HFF-Myc (cell line): ENCODE measurements at regions not wholly inside any gene's neighbourhood (a gene's known extent, or its start where the extent isn't known, plus 50 kb on each side); places are given as distances from the start of the nearest gene placed in this dataset.

Experiments
- DNase-seq: peaks from one replicate; pipeline ENCODE4 v3.0.0-alpha.2; 2011; ENCODE audit warnings: low read depth; ENCODE audit errors: extremely low read depth
- H3K4me3 ChIP-seq: replicated peaks from 2 replicates; pipeline ENCODE4 v1.5.1; 2011; ENCODE audit warnings: low read depth, mild to moderate bottlenecking, control low read depth, low read length
- TF ChIP-seq, protein P1 (sequence below): IDR thresholded peaks from 2 replicates; pipeline ENCODE4 v1.5.1; 2012; ENCODE audit warnings: mild to moderate bottlenecking, low read depth, low read length, control low read depth; ENCODE audit errors: missing control alignments

GRCh38 chr2:16481351-16481750, 184.3 kb downstream of the CYRIA start:
- no peak overlapping the region for H3K4me3 ChIP-seq
- TF ChIP-seq, protein P1, sequence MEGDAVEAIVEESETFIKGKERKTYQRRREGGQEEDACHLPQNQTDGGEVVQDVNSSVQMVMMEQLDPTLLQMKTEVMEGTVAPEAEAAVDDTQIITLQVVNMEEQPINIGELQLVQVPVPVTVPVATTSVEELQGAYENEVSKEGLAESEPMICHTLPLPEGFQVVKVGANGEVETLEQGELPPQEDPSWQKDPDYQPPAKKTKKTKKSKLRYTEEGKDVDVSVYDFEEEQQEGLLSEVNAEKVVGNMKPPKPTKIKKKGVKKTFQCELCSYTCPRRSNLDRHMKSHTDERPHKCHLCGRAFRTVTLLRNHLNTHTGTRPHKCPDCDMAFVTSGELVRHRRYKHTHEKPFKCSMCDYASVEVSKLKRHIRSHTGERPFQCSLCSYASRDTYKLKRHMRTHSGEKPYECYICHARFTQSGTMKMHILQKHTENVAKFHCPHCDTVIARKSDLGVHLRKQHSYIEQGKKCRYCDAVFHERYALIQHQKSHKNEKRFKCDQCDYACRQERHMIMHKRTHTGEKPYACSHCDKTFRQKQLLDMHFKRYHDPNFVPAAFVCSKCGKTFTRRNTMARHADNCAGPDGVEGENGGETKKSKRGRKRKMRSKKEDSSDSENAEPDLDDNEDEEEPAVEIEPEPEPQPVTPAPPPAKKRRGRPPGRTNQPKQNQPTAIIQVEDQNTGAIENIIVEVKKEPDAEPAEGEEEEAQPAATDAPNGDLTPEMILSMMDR = no peak
- DNase-seq = no peak

DNA sequence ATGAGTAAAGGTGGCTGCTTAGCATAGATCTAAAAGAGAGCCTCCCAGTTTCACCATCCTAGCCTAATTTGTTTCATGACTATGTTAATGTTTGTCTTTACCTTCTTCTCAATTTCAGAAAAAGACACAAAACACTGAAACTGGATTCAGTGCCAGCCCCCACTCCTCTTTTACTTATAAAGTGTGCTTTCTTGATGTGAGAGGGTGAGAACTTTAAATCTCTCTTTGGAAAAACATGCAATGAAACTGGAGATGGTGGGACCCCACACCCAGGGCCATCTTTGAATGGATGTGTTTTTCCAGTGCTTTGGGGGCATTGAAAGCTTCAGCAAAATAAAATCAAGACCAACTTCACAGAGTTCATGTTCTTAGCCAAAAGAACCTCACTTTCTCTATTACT, 185.9 kb downstream of the CYRIA start:
- no peak for DNase-seq
- no peak overlapping the region for H3K4me3 ChIP-seq
- TF ChIP-seq, protein P1 = no peak

GRCh38 chr2:16478434-16479210, 187.0 kb downstream of the CYRIA start:
- no peak for DNase-seq
- no peak overlapping the region for H3K4me3 ChIP-seq
- TF ChIP-seq, protein P1 = no peak

- TF ChIP-seq, protein P1 = no peak
- DNase-seq = no peak
- no peak overlapping the region for H3K4me3 ChIP-seq
These were observed 188.0 kb downstream of the CYRIA start for GRCh38 chr2:16477648-16478047.

DNA sequence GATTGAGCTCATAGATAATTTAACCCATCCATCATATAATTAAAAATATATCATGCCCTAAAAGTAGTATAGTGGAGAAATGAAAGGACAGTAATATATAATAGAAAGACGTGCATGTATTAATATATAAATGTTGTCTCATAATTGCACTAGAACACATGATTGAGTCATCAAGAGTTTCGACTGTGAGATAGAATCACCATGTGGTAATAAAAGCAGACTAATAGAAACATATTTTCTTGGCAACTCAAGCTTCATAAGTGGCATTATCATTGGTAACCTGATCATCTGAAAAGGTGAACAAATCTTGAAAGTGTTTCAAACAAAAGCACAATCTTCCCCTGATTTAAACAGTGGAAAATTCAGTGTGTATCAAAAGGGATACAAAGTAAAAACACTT, 188.8 kb downstream of the CYRIA start:
- DNase-seq = no peak
- H3K4me3 ChIP-seq = no peak overlapping the region
- TF ChIP-seq, protein P1 = no peak

DNA sequence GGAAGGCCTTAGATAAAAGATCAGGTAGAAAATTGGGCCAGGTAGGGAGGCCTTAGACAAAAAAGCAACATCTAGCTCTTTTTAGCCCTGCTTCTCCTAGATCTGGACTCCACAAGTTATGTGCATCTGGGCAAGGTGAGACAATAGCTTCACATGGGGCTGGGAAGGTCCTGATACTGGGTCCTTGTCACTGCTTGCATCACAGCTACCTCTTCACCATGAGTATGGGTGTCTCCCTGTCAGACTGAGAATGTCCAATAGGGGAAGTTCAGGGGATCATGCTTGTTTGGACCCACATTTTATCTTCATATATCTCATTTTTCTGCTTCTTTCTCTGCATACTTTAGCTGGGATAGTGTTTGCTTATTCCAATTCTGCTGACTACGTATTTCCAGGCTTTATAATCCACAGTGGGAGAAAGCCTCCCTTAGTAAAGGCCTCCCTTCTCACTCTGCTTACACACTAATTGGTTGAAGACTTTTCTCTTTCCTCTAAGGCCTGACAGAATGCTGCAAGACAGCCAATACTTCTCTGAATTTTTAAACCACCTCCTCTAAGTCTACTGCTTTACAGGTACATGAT, 189.6 kb downstream of the CYRIA start:
- H3K4me3 ChIP-seq = no peak overlapping the region
- TF ChIP-seq, protein P1 = no peak
- no peak for DNase-seq
